HFF-Myc (cell line): ENCODE measurements at regions not wholly inside any gene's neighbourhood (a gene's known extent, or its start where the extent isn't known, plus 50 kb on each side); places are given as distances from the start of the nearest gene placed in this dataset.

ENCODE experiments used
- DNase-seq: peaks from one replicate; pipeline ENCODE4 v3.0.0-alpha.2; 2011; ENCODE audit warnings: low read depth; ENCODE audit errors: extremely low read depth
- H3K4me3 ChIP-seq: replicated peaks from 2 replicates; pipeline ENCODE4 v1.5.1; 2011; ENCODE audit warnings: low read depth, mild to moderate bottlenecking, control low read depth, low read length
- CTCF ChIP-seq: IDR thresholded peaks from 2 replicates; pipeline ENCODE4 v1.5.1; 2012; ENCODE audit warnings: mild to moderate bottlenecking, low read depth, low read length, control low read depth; ENCODE audit errors: missing control alignments

GRCh38 chr5:155211764-155212163 is 198.2 kb downstream of the KIF4B start:
- no peak overlapping the region for H3K4me3 ChIP-seq
- no peak for TF ChIP-seq CTCF
- no peak for DNase-seq

GRCh38 chr5:155222393-155222792 is 208.8 kb downstream of the KIF4B start:
- H3K4me3 ChIP-seq = no peak overlapping the region
- DNase-seq = no peak
- TF ChIP-seq CTCF = no peak

GRCh38 chr5:155229135-155229534 is 215.6 kb downstream of the KIF4B start:
- H3K4me3 ChIP-seq = no peak overlapping the region
- no peak for DNase-seq
- no peak for TF ChIP-seq CTCF

- no peak overlapping the region for H3K4me3 ChIP-seq
- TF ChIP-seq CTCF = no peak
- no peak for DNase-seq
These were observed 226.2 kb downstream of the KIF4B start for GRCh38 chr5:155239803-155240202.

GRCh38 chr5:155250596-155250995 is 237.0 kb downstream of the KIF4B start:
- TF ChIP-seq CTCF = no peak
- DNase-seq = no peak
- no peak overlapping the region for H3K4me3 ChIP-seq

DNA sequence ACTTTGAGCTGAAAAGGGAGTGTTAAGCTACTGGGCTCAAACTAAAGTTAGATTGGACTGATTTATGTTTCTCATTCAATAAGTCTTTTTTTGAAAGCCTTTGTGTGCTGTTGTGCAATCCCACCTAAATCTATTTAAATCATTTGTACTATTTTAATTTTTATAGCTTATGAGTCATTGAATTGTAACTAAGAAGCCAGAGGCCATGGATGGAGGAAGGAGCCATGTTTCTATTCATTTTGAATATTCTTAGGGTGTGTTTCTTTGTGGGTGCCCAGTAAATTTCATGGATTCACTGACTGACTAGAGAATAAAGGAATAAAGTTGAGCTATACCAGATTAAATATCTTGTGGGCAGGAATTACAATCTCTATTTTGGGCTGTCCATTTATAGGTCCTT is 238.5 kb downstream of the KIF4B start:
- TF ChIP-seq CTCF = no peak
- no peak for DNase-seq
- H3K4me3 ChIP-seq = no peak overlapping the region

DNA sequence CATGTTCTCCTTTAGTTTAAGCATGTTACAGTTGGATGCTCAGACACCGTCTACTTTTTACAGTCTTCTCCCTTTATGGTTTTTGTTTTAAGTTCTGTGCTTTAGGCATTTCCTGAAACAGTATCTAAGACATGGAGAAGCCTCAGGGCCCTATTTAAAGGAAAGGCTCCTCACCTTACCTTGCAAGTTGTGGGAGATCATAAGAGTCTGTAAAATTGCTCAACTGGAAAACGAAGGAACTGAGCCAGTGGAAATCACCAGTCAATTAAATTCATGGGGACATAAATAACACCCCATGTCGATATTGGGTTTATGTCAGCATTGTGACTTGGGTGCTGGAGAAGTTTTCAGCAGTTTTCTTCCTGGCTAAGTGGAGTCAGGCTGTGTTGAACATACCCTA is 239.2 kb downstream of the KIF4B start:
- no peak overlapping the region for H3K4me3 ChIP-seq
- TF ChIP-seq CTCF = no peak
- no peak for DNase-seq
